ENCODE measurements at regions not wholly inside any gene's neighbourhood (a gene's known extent, or its start where the extent isn't known, plus 50 kb on each side); places are given as distances from the start of the nearest gene placed in this dataset.

GRCh38 chr3:70876154-70876553 lies 563.7 kb upstream of the MDFIC2 start:
- Histone ChIP-seq H2AFZ (ENCODE audit: low read depth, low read length, severe bottlenecking) (no peak overlapping the region), H4K20me1 (ENCODE audit: low read depth, low read length) (no peaks in the 10 kb centered on the region), H3K27me3 (ENCODE audit: low read length) (no peaks in the 10 kb centered on the region), H3K9ac (ENCODE audit: low read length) (no peak overlapping the region), H3K9me2 (replicated peaks; ENCODE audit: insufficient read depth, low read length) (no peaks in the 10 kb centered on the region), H3K27ac (ENCODE audit: low read depth, low read length) (no peak overlapping the region), H3K79me2 (ENCODE audit: insufficient read depth, low read length) (no peaks in the 10 kb centered on the region), H3K4me3 (ENCODE audit: insufficient read depth, low read length, poor library complexity, severe bottlenecking) (no peak overlapping the region), H3F3A (ENCODE audit: insufficient read depth) (no peaks in the 10 kb centered on the region), H3K36me3 (ENCODE audit: low read length) (no peaks in the 10 kb centered on the region), H3K9me3 (ENCODE audit: insufficient read depth, low read length) (0 out of 2 replicates have a peak, but pooled peaks cover 5% of the 10 kb centered on the region), H3K4me2 (ENCODE audit: low read depth, low read length, poor library complexity, severe bottlenecking) (no peak overlapping the region)
- TF ChIP-seq EZH2phosphoT487 (conservative IDR thresholded peaks at IDR 0.05; ENCODE audit: low read length) (no peak), CTCF (IDR thresholded peaks at IDR 0.05; ENCODE audit: insufficient read depth, low read length, poor library complexity, severe bottlenecking) (no peak)

- TF ChIP-seq EZH2phosphoT487 (conservative IDR thresholded peaks at IDR 0.05; ENCODE audit: low read length) (no peak), CTCF (IDR thresholded peaks at IDR 0.05; ENCODE audit: insufficient read depth, low read length, poor library complexity, severe bottlenecking) (no peak)
- Histone ChIP-seq H2AFZ (ENCODE audit: low read depth, low read length, severe bottlenecking) (no peak overlapping the region), H3K79me2 (ENCODE audit: insufficient read depth, low read length) (no peaks in the 10 kb centered on the region), H3K9me3 (ENCODE audit: insufficient read depth, low read length) (0 out of 2 replicates have a peak, but pooled peaks cover under 1% of the 10 kb centered on the region), H3K9me2 (replicated peaks; ENCODE audit: insufficient read depth, low read length) (no peaks in the 10 kb centered on the region), H3K27me3 (ENCODE audit: low read length) (no peaks in the 10 kb centered on the region), H4K20me1 (ENCODE audit: low read depth, low read length) (no peaks in the 10 kb centered on the region), H3K4me2 (ENCODE audit: low read depth, low read length, poor library complexity, severe bottlenecking) (no peak overlapping the region), H3K27ac (ENCODE audit: low read depth, low read length) (no peak overlapping the region), H3K36me3 (ENCODE audit: low read length) (no peaks in the 10 kb centered on the region), H3K9ac (ENCODE audit: low read length) (no peak overlapping the region), H3F3A (ENCODE audit: insufficient read depth) (no peaks in the 10 kb centered on the region), H3K4me3 (ENCODE audit: insufficient read depth, low read length, poor library complexity, severe bottlenecking) (no peak overlapping the region)
Observed at GRCh38 chr3:70874196-70874595, 561.8 kb upstream of the MDFIC2 start.

- H3K4me3 ChIP-seq (ENCODE audit: insufficient read depth, low read length, poor library complexity, severe bottlenecking), result no peak overlapping the region
- TF ChIP-seq CTCF (IDR thresholded peaks at IDR 0.05; ENCODE audit: insufficient read depth, low read length, poor library complexity, severe bottlenecking), result no peak
- no peak for TF ChIP-seq EZH2phosphoT487 (conservative IDR thresholded peaks at IDR 0.05; ENCODE audit: low read length)
- no peaks in the 10 kb centered on the region for H3K79me2 ChIP-seq (ENCODE audit: insufficient read depth, low read length)
- H3K27me3 ChIP-seq (ENCODE audit: low read length), result no peaks in the 10 kb centered on the region
- no peaks in the 10 kb centered on the region for H4K20me1 ChIP-seq (ENCODE audit: low read depth, low read length)
- H3K27ac ChIP-seq (ENCODE audit: low read depth, low read length), result no peak overlapping the region
- H3F3A ChIP-seq (ENCODE audit: insufficient read depth), result no peaks in the 10 kb centered on the region
- no peak overlapping the region for H3K4me2 ChIP-seq (ENCODE audit: low read depth, low read length, poor library complexity, severe bottlenecking)
- no peak overlapping the region for H3K9ac ChIP-seq (ENCODE audit: low read length)
- no peaks in the 10 kb centered on the region for H3K9me3 ChIP-seq (ENCODE audit: insufficient read depth, low read length)
- no peak overlapping the region for H2AFZ ChIP-seq (ENCODE audit: low read depth, low read length, severe bottlenecking)
- H3K36me3 ChIP-seq (ENCODE audit: low read length), result no peaks in the 10 kb centered on the region
- no peaks in the 10 kb centered on the region for H3K9me2 ChIP-seq (replicated peaks; ENCODE audit: insufficient read depth, low read length)
Observed at GRCh38 chr3:70873686-70874085, 561.2 kb upstream of the MDFIC2 start.

Data from SU-DHL-6 (cell line).